AG08395 (cell line): ENCODE measurements at regions not wholly inside any gene's neighbourhood (a gene's known extent, or its start where the extent isn't known, plus 50 kb on each side); places are given as distances from the start of the nearest gene placed in this dataset.

Experiments used
- DNase-seq: peaks from one replicate; pipeline ENCODE4 v3.0.0; 2012; ENCODE audit warnings: mixed read lengths, low spot score

DNA sequence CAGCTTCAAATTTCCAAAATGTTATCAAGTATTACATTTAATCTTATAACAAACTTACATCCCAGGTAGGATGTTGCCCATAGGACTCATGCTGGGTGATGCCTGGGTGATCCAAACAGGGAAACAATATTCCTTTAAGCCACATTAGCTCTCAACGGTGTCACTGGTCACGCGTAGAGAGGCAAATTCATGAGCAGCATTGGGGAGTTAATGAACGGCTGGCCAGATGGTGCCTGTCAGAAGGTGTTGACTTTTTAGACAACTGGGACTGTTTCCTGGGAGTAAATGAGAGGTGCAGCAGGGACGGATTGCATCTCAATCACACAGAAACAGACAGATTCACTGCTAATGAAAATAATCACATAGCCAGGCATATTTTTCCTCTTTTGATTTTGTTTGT lies 83.3 kb upstream of the ID4 start:
- DNase-seq = no peak

DNA sequence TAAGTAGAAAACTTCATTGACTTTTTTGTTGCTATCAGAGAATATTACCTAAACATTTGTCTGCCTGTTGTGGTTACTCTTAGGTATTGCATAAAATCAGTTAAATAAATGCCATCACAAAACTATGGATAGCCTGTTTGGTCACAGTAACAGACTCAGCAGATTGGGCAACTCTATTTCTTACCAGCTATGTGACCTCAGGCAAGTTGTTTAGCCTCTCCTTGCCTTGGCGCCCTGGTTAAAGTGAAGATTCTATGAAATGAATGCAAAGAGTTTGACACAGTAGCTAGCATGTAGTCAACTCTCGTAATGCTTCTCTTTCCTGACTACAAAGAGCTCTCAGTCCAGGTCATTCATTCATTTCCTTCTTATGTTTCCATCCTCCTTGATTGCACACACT lies 82.5 kb upstream of the ID4 start:
- DNase-seq = no peak

DNA sequence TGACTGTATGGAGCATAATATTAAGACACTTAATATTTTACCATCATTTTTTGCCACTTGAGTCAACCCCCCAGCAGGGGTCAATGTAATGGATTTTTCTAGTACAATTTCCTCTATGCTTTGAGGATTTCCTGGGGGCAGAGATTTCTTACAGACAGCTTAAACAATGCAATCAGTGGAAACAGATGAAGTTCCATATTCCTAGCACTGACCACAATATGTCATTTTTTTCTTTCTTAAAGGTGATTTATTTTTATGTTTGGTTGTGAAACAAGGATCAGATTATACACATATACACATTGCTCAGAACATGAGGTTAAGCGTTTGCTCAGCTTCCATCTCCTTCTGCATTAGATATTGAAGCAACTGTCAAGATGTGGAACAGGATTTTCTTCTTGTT lies 82.0 kb upstream of the ID4 start:
- DNase-seq = no peak

DNA sequence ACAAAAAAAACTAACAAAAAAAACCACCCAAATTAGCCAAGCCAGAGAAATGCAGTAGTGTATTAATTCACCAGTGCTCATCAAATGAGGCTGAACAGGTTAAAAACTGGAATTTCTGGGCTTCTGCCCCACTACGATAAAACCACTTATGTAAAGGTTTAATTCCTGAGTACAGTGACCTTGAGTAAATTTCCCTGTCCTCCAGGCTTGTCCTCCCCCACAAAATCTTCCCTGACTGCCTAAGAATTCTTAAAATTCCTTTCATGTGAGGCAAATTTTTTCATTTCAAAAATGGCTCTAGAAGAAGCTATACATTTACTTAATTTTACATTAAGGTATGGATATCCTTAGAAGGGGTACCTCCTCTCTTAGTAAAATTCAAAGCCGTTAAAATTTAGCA lies 80.1 kb upstream of the ID4 start:
- DNase-seq = peak; percentile 38

DNA sequence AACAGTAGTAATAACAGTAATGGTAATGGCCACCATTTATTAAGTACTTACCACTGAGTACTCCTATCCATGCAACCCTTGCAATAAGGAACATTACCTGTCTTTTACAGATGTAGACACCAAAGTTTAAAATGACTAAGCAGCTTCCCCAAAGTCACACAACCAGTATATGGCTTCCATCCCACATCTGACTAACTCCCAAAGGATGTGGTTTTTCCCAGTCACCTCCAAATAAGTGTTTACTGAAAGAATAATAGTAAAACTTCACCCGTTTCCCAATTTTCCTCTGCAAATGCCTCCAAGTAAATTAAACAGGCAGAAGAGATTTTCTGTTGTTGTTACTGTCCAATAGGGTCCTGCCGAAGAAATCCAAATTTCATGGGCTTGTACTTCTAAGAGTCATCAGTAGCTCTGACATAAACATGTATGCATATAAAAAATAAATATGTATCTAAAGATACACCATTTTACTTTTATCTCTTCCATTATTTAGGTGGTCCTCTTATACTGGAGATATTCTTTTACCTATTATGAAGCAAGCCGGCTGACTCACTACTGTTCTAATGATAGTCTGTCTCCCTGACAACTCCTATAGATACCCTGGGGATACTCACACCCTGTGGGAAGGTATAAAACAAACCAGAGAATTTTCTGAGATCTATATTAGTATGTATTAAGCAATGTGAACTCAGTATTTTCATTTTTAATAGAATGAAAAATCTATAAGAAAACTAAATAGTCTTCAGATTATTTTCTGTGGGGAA lies 77.9 kb upstream of the ID4 start:
- peak; percentile 71 for DNase-seq

DNA sequence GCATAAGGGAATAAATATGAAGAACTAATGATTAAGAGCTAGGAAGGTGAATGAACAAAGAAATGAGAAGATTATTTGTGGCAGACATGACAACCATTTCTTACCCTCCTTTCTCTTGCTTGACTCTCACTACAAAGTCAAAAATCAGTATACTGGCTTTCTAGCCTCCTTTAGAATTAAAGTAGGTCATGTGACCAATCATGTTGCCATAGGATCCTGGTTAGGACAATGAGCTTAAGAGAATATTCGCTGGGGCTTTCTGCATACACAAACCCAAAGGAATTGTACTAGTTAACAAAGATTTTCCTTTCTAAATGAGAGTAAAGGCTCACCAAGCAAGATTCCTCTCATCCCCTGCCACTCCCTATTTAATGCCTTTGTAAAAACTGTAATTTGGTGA lies 76.0 kb upstream of the ID4 start:
- DNase-seq = no peak

DNA sequence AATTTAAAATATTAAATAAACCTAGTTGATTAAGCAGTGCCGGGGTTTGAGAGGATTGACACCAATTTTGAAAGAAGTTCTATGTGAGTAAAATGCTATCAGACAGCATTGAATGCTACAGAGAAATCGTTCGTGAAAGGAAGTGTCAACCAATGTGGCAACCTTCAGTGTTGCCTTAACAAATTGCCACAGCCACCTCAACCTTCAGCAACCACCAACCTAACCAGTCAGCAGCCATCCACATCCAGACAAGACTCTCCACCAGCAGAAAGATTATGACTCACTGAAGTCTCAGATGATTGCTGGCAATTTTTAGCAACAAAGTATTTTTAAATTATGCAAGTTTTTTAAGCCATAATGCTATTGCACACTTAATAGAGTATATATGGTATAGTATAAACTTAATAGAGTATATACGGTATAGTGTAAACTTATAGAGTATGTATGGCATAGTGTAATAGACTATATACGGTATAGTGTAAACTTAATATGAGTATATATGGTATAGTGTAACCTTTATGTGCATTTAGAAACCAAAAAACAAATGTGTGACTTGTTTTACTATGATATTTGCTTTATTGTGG lies 65.3 kb upstream of the ID4 start:
- DNase-seq = peak; percentile 10

DNA sequence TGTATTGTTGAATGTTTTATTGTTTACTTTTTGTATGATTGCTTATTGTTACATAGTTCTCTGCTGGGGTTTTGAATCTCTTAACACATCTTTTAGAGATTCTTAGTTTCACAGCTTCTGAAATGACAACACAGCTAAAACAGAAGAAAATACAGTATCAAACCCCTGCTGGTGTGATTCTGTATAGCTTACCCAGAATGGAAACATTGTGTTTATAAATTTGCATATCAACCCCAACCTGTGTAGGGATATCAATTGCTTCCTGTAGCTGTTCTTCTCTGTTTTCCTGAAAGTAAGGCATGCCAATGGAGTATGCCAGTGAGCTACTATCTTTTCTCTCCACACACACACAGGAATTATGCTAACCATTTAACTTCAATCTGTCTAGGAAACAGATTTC lies 64.3 kb upstream of the ID4 start:
- DNase-seq = no peak

DNA sequence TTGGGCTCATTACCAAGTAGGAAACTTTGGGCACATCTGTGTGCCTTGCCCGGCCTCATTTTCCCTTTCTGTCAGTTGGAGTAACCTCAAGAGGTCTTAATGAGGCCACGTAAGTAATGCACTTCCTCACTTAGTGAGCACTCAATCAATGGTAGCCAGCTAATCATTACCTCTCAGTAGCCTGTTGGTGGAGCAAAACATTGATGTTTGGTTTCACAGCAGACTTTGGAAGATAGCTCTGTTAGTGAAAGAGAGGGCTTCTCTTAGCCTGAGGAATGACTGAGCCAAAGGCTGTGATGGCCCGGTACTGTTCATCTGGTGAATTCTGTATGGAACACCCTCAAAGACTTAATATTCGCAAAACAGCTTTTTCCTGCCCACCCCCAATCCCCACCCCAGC lies 55.9 kb upstream of the ID4 start:
- no peak for DNase-seq

DNA sequence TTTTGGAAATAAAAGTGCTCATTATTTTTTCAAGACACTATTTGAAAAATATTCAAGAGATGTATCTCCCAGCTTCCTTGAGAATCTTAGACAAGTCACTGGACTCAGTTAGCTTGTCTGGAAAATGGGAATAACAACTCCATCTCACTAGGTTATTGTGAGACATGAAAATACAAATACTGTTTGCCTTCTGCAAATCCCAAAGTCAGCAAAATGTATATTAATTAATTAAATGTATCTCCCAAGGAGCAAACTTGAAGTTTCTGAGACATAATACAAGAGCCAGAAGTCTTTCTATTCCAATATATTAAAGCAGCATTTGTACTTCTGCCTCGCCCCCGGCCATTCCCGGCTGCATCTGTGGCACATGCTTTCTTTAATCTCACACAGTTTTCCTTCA lies 54.6 kb upstream of the ID4 start:
- no peak for DNase-seq
